PC-3 (cell line): ENCODE measurements at regions not wholly inside any gene's neighbourhood (a gene's known extent, or its start where the extent isn't known, plus 50 kb on each side); places are given as distances from the start of the nearest gene placed in this dataset.

ENCODE experiments used
- CTCF ChIP-seq: fragments of 300-600 bp; sonication (generic); conservative IDR thresholded peaks from 2 replicates; pipeline ENCODE4 v1.5.1; 2017; ENCODE audit warnings: antibody characterized with exemption, low read depth, mild to moderate bottlenecking, low read length
- EZH2 ChIP-seq: fragments of 300-600 bp; sonication (generic); IDR thresholded peaks from one replicate; pipeline ENCODE4 v1.6.1; 2017; ENCODE audit warnings: antibody characterized with exemption, mild to moderate bottlenecking, low read length; ENCODE audit not compliant: unreplicated experiment

- TF ChIP-seq CTCF (no peak), EZH2 (no peak)
These were observed 232.5 kb downstream of the SOX4 start for GRCh38 chr6:21826023-21826422.
